K562 (cell line): ENCODE measurements at regions not wholly inside any gene's neighbourhood (a gene's known extent, or its start where the extent isn't known, plus 50 kb on each side); places are given as distances from the start of the nearest gene placed in this dataset.

ENCODE experiments used
- ATAC-seq: fragments of 200-7000 bp; cut with Tn5 transposase; 3 replicates; pipeline ENCODE4 v1.9.1; 2020; ENCODE audit warnings: moderate library complexity
- BruUV-seq: library from RNA; stranded (reverse); fragments of 400-500 nt; replicated peaks from 2 replicates; lab custom pipeline; 2021; lab: Mats Ljungman, UMichigan
- CTCF ChIA-PET: fragments of 300-600 bp; formaldehyde crosslinking; extraction: SDS; loops from one replicate; lab custom pipeline; 2021; ENCODE audit warnings: low intra/inter-chr PET ratio; lab: Yijun Ruan, JAX
- POLR2A ChIA-PET: fragments of 300-600, 350-650 bp; sonication (Branson Sonifier 250); formaldehyde crosslinking; extraction: SDS; loops from one replicate; lab custom pipeline; 2021; ENCODE audit warnings: antibody characterized with exemption, inconsistent platforms; lab: Yijun Ruan, JAX
- DNase-seq, 4 experiments: peaks; one replicate each; pipeline versions ENCODE4 v3.0.0 to v3.0.0-alpha.2; 2011 to 2018; ENCODE audit warnings: low spot score in 3 of 4, mixed read lengths in 3 of 4; ENCODE audit errors: extremely low read depth in 1 of 4
- FAIRE-seq: peaks from 2 replicates; lab custom pipeline; 2011; peaks lifted over from hg19 to GRCh38; lab: Jason Lieb, UNC
- H2AFZ ChIP-seq: 2 replicates; pipeline ENCODE4 v1.6.0; 2011; ENCODE audit warnings: low read depth, low read length, control low read depth, inconsistent platforms
- H3K27ac ChIP-seq: fragments of 200-600 bp; 3 replicates; pipeline ENCODE4 v1.8.0; 2011; ENCODE audit warnings: low read depth, mild to moderate bottlenecking, control low read depth, inconsistent platforms, low read length, moderate library complexity, mixed read lengths; ENCODE audit errors: extremely low read depth
- H3K27me3 ChIP-seq, 2 experiments: fragments of 300-600 bp in 1 of 2; 2 replicates in 1 of 2; 3 replicates in 1 of 2; pipeline versions ENCODE4 v1.6.0 to v1.8.0; 2011; ENCODE audit warnings: inconsistent platforms in 2 of 2, low read length in 2 of 2, mild to moderate bottlenecking in 1 of 2, mixed read lengths in 1 of 2, moderate library complexity in 1 of 2; ENCODE audit not compliant: control insufficient read depth in 2 of 2, insufficient read depth in 2 of 2
- H3K36me3 ChIP-seq: fragments of 300-600 bp; 3 replicates; pipeline ENCODE4 v1.8.0; 2011; ENCODE audit warnings: mild to moderate bottlenecking, low read length, inconsistent platforms; ENCODE audit not compliant: control insufficient read depth, insufficient read depth
- H3K4me1 ChIP-seq, 2 experiments: fragments of 200-600 bp in 1 of 2; replicated peaks in 1 of 2; 2 replicates in 1 of 2; 3 replicates in 1 of 2; pipeline versions ENCODE4 v1.5.1 to v1.8.0; 2011; ENCODE audit warnings: inconsistent platforms in 2 of 2, low read length in 2 of 2, mild to moderate bottlenecking in 1 of 2, mixed read lengths in 1 of 2, moderate library complexity in 1 of 2; ENCODE audit not compliant: control insufficient read depth in 2 of 2, insufficient read depth in 2 of 2
- H3K4me2 ChIP-seq: 2 replicates; pipeline ENCODE4 v1.6.1; 2011; ENCODE audit warnings: low read length, control low read depth, inconsistent platforms, mixed read lengths; ENCODE audit not compliant: insufficient read depth
- H3K4me3 ChIP-seq: fragments of 200-600 bp; sonication (generic), shearing (Covaris generic); 2 replicates; pipeline ENCODE4 v1.5.1; 2016; ENCODE audit warnings: control low read depth, inconsistent platforms
- H3K79me2 ChIP-seq: fragments of 200-600 bp; 3 replicates; pipeline ENCODE4 v1.8.0; 2011; ENCODE audit warnings: low read length, inconsistent platforms; ENCODE audit not compliant: control insufficient read depth, insufficient read depth
- H3K9ac ChIP-seq, 2 experiments: 2 replicates each; pipeline versions ENCODE4 v1.6.0 to v1.6.1; 2011; ENCODE audit warnings: low read depth in 2 of 2, low read length in 2 of 2, control low read depth in 1 of 2, inconsistent platforms in 1 of 2, mild to moderate bottlenecking in 1 of 2, mixed read lengths in 1 of 2; ENCODE audit not compliant: insufficient read depth in 1 of 2
- H3K9me1 ChIP-seq: one replicate; pipeline ENCODE4 v1.6.0; 2011; ENCODE audit warnings: inconsistent platforms, mild to moderate bottlenecking, low read length, moderate library complexity; ENCODE audit not compliant: control insufficient read depth, insufficient read depth
- H3K9me3 ChIP-seq: replicated peaks from 2 replicates; pipeline ENCODE4 v1.5.1; 2011; ENCODE audit warnings: low read depth, low read length, inconsistent platforms; ENCODE audit not compliant: control insufficient read depth, insufficient read depth
- H4K20me1 ChIP-seq: replicated peaks from 2 replicates; pipeline ENCODE4 v1.6.1; 2011; ENCODE audit warnings: low read length, inconsistent platforms, mixed read lengths; ENCODE audit not compliant: control insufficient read depth, insufficient read depth
- CUX1 ChIP-seq: fragments of 200-800 bp; sonication (Bioruptor generic); IDR thresholded peaks from 2 replicates; pipeline ENCODE4 v1.6.1; 2016; ENCODE audit warnings: missing genetic modification characterization, missing compliant biosample characterization
- HMG20B ChIP-seq: fragments of 250-450 bp; sonication (Bioruptor Pico); IDR thresholded peaks from 2 replicates; pipeline ENCODE4 v1.5.0; 2021; ENCODE audit warnings: mild to moderate bottlenecking
- MYBL2 ChIP-seq, 2 experiments: fragments of 450-650 bp in 1 of 2; sonication (generic) in 1 of 2; formaldehyde crosslinking in 1 of 2; IDR thresholded peaks; 2 replicates each; pipeline versions ENCODE4 v1.6.1 to v1.8.1; 2017 to 2022; ENCODE audit warnings: borderline replicate concordance in 1 of 2, inconsistent platforms in 1 of 2, low read depth in 1 of 2, mild to moderate bottlenecking in 1 of 2, missing genetic modification reagents in 1 of 2, moderate library complexity in 1 of 2
- TCF7L2 ChIP-seq: fragments of 150-350 bp; IDR thresholded peaks from 2 replicates; pipeline ENCODE4 v1.6.1; 2016; ENCODE audit warnings: low read depth, mild to moderate bottlenecking, low read length, moderate library complexity
- TRIM24 ChIP-seq, 2 experiments: fragments of 450-650 bp; IDR thresholded peaks; 2 replicates each; pipeline ENCODE4 v1.6.1; 2016
- ZNF318 ChIP-seq, 2 experiments: fragments of 450-650 bp; IDR thresholded peaks; 2 replicates each; pipeline ENCODE4 v1.6.1; 2016; ENCODE audit warnings: mild to moderate bottlenecking in 2 of 2, borderline replicate concordance in 1 of 2, low read depth in 1 of 2, moderate library complexity in 1 of 2
- WGBS: fragments of 100-300 bp; shearing (Covaris generic); methylation state at CpG from one replicate; pipeline ENCODE4 v1.1.6; 2016; ENCODE audit warnings: low coverage, mixed read lengths; ENCODE audit not compliant: insufficient coverage; ENCODE audit errors: missing lambda C conversion rate; 5-methylcytosine and 5-hydroxymethylcytosine counted together
- in situ Hi-C: fragments of 300-500 bp; cut with MboI; formaldehyde crosslinking; loops from 4 replicates; pipeline ENCODE4 v1.15.0; 2018; ENCODE audit warnings: inconsistent platforms, mixed read lengths
- intact Hi-C: fragments of 100-400 bp; cut with micrococcal nuclease; formaldehyde crosslinking; loops from 2 replicates; pipeline ENCODE4 v1.14.2; 2022

GRCh38 chrX:36543499-36543898, 464.7 kb upstream of the FAM47C start:
- BruUV-seq, result no TSS peak
- DNase-seq (no peak), ATAC-seq (no peak), FAIRE-seq (no peak)
- CTCF ChIA-PET, result no interaction called here
- intact Hi-C loops (no loop called here), in situ Hi-C loops (no loop called here)
- Histone ChIP-seq H3K79me2 (no peaks in the 10 kb centered on the region), H3K9ac (no peak overlapping the region), H4K20me1 (no peaks in the 10 kb centered on the region), H3K36me3 (no peaks in the 10 kb centered on the region), H3K4me1 (no peaks in the 10 kb centered on the region), H3K9me1 (no peaks in the 10 kb centered on the region), H3K27me3 (no peaks in the 10 kb centered on the region), H2AFZ (no peak overlapping the region), H3K27ac (no peak overlapping the region), H3K4me2 (no peak overlapping the region), H3K9me3 (no peaks in the 10 kb centered on the region), H3K4me3 (no peak overlapping the region)
- WGBS, result 0% methylated on average over 1 of the region's 1 CpG
- TF ChIP-seq ZNF318 (IDR thresholded peaks at IDR 0.05; ENCODE audit: borderline replicate concordance in 1 of 2, low read depth in 1 of 2) (no peak), CUX1 (CRISPR knock-in tag) (no peak), TRIM24 (IDR thresholded peaks at IDR 0.05) (no peak), TCF7L2 (no peak), HMG20B (CRISPR knock-in tag) (no peak), MYBL2 (IDR thresholded peaks at IDR 0.05; ENCODE audit: low read depth) (no peak), MYBL2 (CRISPR knock-in tag; IDR thresholded peaks at IDR 0.05; ENCODE audit: borderline replicate concordance) (no peak)
- POLR2A ChIA-PET, result no interaction called here
